DMS 273 (cell line): ENCODE measurements at regions not wholly inside any gene's neighbourhood (a gene's known extent, or its start where the extent isn't known, plus 50 kb on each side); places are given as distances from the start of the nearest gene placed in this dataset.

Experiments used
- DNase-seq: peaks from one replicate; lab custom pipeline; 2025; ENCODE audit not compliant: unreplicated experiment; lab: John Stamatoyannopoulos, UW

- no peak for DNase-seq
Measured at GRCh38 chr2:16322308-16323125, 343.1 kb downstream of the CYRIA start.

GRCh38 chr2:16321872-16322271 lies 343.8 kb downstream of the CYRIA start:
- DNase-seq = peak; percentile 6

- no peak for DNase-seq
Measured at GRCh38 chr2:16321256-16321655, 344.4 kb downstream of the CYRIA start.

GRCh38 chr2:16320716-16321115 lies 344.9 kb downstream of the CYRIA start:
- no peak for DNase-seq

- no peak for DNase-seq
Measured at GRCh38 chr2:16319551-16320121, 346.0 kb downstream of the CYRIA start.

- DNase-seq = no peak
Measured at GRCh38 chr2:16318474-16319195, 347.0 kb downstream of the CYRIA start.

- DNase-seq = no peak
Measured at GRCh38 chr2:16318051-16318450, 347.6 kb downstream of the CYRIA start.

GRCh38 chr2:16317211-16317830 lies 348.3 kb downstream of the CYRIA start:
- no peak for DNase-seq

GRCh38 chr2:16316456-16317210 lies 349.0 kb downstream of the CYRIA start:
- no peak for DNase-seq

- no peak for DNase-seq
Measured at GRCh38 chr2:16315908-16316307, 349.7 kb downstream of the CYRIA start.

GRCh38 chr2:16315458-16315835 lies 350.2 kb downstream of the CYRIA start:
- DNase-seq = no peak

GRCh38 chr2:16314691-16315457 lies 350.8 kb downstream of the CYRIA start:
- DNase-seq = no peak

GRCh38 chr2:16314001-16314400 lies 351.6 kb downstream of the CYRIA start:
- no peak for DNase-seq

GRCh38 chr2:16313235-16313975 lies 352.2 kb downstream of the CYRIA start:
- no peak for DNase-seq

- DNase-seq = no peak
Measured at GRCh38 chr2:16312771-16313170, 352.9 kb downstream of the CYRIA start.

GRCh38 chr2:16311521-16312440 lies 353.9 kb downstream of the CYRIA start:
- DNase-seq = no peak

- DNase-seq = no peak
Measured at GRCh38 chr2:16308816-16309215, 356.8 kb downstream of the CYRIA start.

GRCh38 chr2:16304876-16305590 lies 360.6 kb downstream of the CYRIA start:
- no peak for DNase-seq
